ENCODE measurements at regions not wholly inside any gene's neighbourhood (a gene's known extent, or its start where the extent isn't known, plus 50 kb on each side); places are given as distances from the start of the nearest gene placed in this dataset.

- Histone ChIP-seq H3K9me2 (replicated peaks; ENCODE audit: insufficient read depth, low read length) (no peaks in the 10 kb centered on the region), H3K27me3 (ENCODE audit: low read length) (no peaks in the 10 kb centered on the region), H3K4me2 (ENCODE audit: low read depth, low read length, poor library complexity, severe bottlenecking) (no peak overlapping the region), H3F3A (ENCODE audit: insufficient read depth) (no peaks in the 10 kb centered on the region), H2AFZ (ENCODE audit: low read depth, low read length, severe bottlenecking) (no peak overlapping the region), H3K4me3 (ENCODE audit: insufficient read depth, low read length, poor library complexity, severe bottlenecking) (no peak overlapping the region), H4K20me1 (ENCODE audit: low read depth, low read length) (no peaks in the 10 kb centered on the region), H3K9ac (ENCODE audit: low read length) (no peak overlapping the region), H3K9me3 (ENCODE audit: insufficient read depth, low read length) (no peaks in the 10 kb centered on the region), H3K27ac (ENCODE audit: low read depth, low read length) (no peak overlapping the region), H3K36me3 (ENCODE audit: low read length) (no peaks in the 10 kb centered on the region), H3K79me2 (ENCODE audit: insufficient read depth, low read length) (no peaks in the 10 kb centered on the region)
- TF ChIP-seq EZH2phosphoT487 (conservative IDR thresholded peaks at IDR 0.05; ENCODE audit: low read length), result no peak
- TF ChIP-seq CTCF (IDR thresholded peaks at IDR 0.05; ENCODE audit: insufficient read depth, low read length, poor library complexity, severe bottlenecking), result no peak
Measured at GRCh38 chr7:35982600-35982999, 170.5 kb upstream of the EEPD1 start.

GRCh38 chr7:35983626-35984025 is 169.4 kb upstream of the EEPD1 start:
- Histone ChIP-seq H3K9me3 (ENCODE audit: insufficient read depth, low read length) (no peaks in the 10 kb centered on the region), H3K4me3 (ENCODE audit: insufficient read depth, low read length, poor library complexity, severe bottlenecking) (no peak overlapping the region), H3K27ac (ENCODE audit: low read depth, low read length) (no peak overlapping the region), H3K4me2 (ENCODE audit: low read depth, low read length, poor library complexity, severe bottlenecking) (no peak overlapping the region), H4K20me1 (ENCODE audit: low read depth, low read length) (no peaks in the 10 kb centered on the region), H3F3A (ENCODE audit: insufficient read depth) (no peaks in the 10 kb centered on the region), H2AFZ (ENCODE audit: low read depth, low read length, severe bottlenecking) (no peak overlapping the region), H3K9me2 (replicated peaks; ENCODE audit: insufficient read depth, low read length) (no peaks in the 10 kb centered on the region), H3K9ac (ENCODE audit: low read length) (no peak overlapping the region), H3K79me2 (ENCODE audit: insufficient read depth, low read length) (no peaks in the 10 kb centered on the region), H3K36me3 (ENCODE audit: low read length) (no peaks in the 10 kb centered on the region), H3K27me3 (ENCODE audit: low read length) (no peaks in the 10 kb centered on the region)
- TF ChIP-seq EZH2phosphoT487 (conservative IDR thresholded peaks at IDR 0.05; ENCODE audit: low read length), result no peak
- TF ChIP-seq CTCF (IDR thresholded peaks at IDR 0.05; ENCODE audit: insufficient read depth, low read length, poor library complexity, severe bottlenecking), result no peak

GRCh38 chr7:35985126-35985754 is 167.8 kb upstream of the EEPD1 start:
- Histone ChIP-seq H3K27me3 (ENCODE audit: low read length) (no peaks in the 10 kb centered on the region), H2AFZ (ENCODE audit: low read depth, low read length, severe bottlenecking) (peak overlapping the region; percentile 29), H3K79me2 (ENCODE audit: insufficient read depth, low read length) (no peaks in the 10 kb centered on the region), H3K36me3 (ENCODE audit: low read length) (no peaks in the 10 kb centered on the region), H3F3A (ENCODE audit: insufficient read depth) (no peaks in the 10 kb centered on the region), H3K4me3 (ENCODE audit: insufficient read depth, low read length, poor library complexity, severe bottlenecking) (no peak overlapping the region), H3K4me2 (ENCODE audit: low read depth, low read length, poor library complexity, severe bottlenecking) (no peak overlapping the region), H3K27ac (ENCODE audit: low read depth, low read length) (no peak overlapping the region), H3K9me2 (replicated peaks; ENCODE audit: insufficient read depth, low read length) (no peaks in the 10 kb centered on the region), H4K20me1 (ENCODE audit: low read depth, low read length) (no peaks in the 10 kb centered on the region), H3K9ac (ENCODE audit: low read length) (no peak overlapping the region), H3K9me3 (ENCODE audit: insufficient read depth, low read length) (no peaks in the 10 kb centered on the region)
- TF ChIP-seq EZH2phosphoT487 (conservative IDR thresholded peaks at IDR 0.05; ENCODE audit: low read length), result no peak
- peak; percentile 97 for TF ChIP-seq CTCF (IDR thresholded peaks at IDR 0.05; ENCODE audit: insufficient read depth, low read length, poor library complexity, severe bottlenecking)

Measured in SU-DHL-6 (cell line).